KMS-11 (cell line): ENCODE measurements at regions not wholly inside any gene's neighbourhood (a gene's known extent, or its start where the extent isn't known, plus 50 kb on each side); places are given as distances from the start of the nearest gene placed in this dataset.

Experiments used
- H2AFZ ChIP-seq: fragments of 200-600 bp; sonication (generic); 2 replicates; pipeline ENCODE4 v1.6.1; 2016; ENCODE audit warnings: antibody characterized with exemption, mixed run types, low read depth
- H3K27ac ChIP-seq: fragments of 200-600 bp; sonication (generic); 2 replicates; pipeline ENCODE4 v1.6.1; 2016; ENCODE audit warnings: mild to moderate bottlenecking, mixed run types
- H3K27me3 ChIP-seq: fragments of 200-600 bp; sonication (generic); 2 replicates; pipeline ENCODE4 v1.6.1; 2017; ENCODE audit warnings: mild to moderate bottlenecking, low read depth, mixed run types, moderate library complexity; ENCODE audit not compliant: insufficient read depth
- H3K36me3 ChIP-seq: fragments of 200-600 bp; sonication (generic); 2 replicates; pipeline ENCODE4 v1.6.1; 2017; ENCODE audit warnings: mild to moderate bottlenecking, mixed run types; ENCODE audit not compliant: insufficient read depth
- H3K4me1 ChIP-seq: fragments of 200-600 bp; sonication (generic); 2 replicates; pipeline ENCODE4 v1.6.1; 2016; ENCODE audit warnings: mild to moderate bottlenecking, low read depth, mixed run types; ENCODE audit not compliant: poor library complexity, severe bottlenecking
- H3K4me2 ChIP-seq: fragments of 200-600 bp; sonication (generic); 2 replicates; pipeline ENCODE4 v1.7.0; 2016; ENCODE audit warnings: mild to moderate bottlenecking, mixed run types
- H3K4me3 ChIP-seq: fragments of 200-600 bp; sonication (generic); IDR thresholded peaks from 2 replicates; pipeline ENCODE4 v1.6.1; 2017; ENCODE audit warnings: low read depth, low read length, mixed read lengths; ENCODE audit not compliant: insufficient read depth
- H3K79me2 ChIP-seq: fragments of 200-600 bp; sonication (generic); 2 replicates; pipeline ENCODE4 v1.6.1; 2016; ENCODE audit warnings: low read depth, mixed run types; ENCODE audit not compliant: insufficient read depth
- H3K9ac ChIP-seq: fragments of 200-600 bp; sonication (generic); 2 replicates; pipeline ENCODE4 v1.6.1; 2016; ENCODE audit warnings: mild to moderate bottlenecking, mixed run types
- H4K20me1 ChIP-seq: fragments of 200-600 bp; sonication (generic); 2 replicates; pipeline ENCODE4 v1.6.1; 2016; ENCODE audit warnings: mild to moderate bottlenecking, mixed run types; ENCODE audit not compliant: insufficient read depth
- TF ChIP-seq, protein P1 (sequence below): fragments of 200-600 bp; sonication (generic); conservative IDR thresholded peaks from 2 replicates; pipeline ENCODE4 v1.6.1; 2017; ENCODE audit warnings: low read depth, mild to moderate bottlenecking, antibody characterized with exemption, low read length, moderate library complexity, mixed read lengths

DNA sequence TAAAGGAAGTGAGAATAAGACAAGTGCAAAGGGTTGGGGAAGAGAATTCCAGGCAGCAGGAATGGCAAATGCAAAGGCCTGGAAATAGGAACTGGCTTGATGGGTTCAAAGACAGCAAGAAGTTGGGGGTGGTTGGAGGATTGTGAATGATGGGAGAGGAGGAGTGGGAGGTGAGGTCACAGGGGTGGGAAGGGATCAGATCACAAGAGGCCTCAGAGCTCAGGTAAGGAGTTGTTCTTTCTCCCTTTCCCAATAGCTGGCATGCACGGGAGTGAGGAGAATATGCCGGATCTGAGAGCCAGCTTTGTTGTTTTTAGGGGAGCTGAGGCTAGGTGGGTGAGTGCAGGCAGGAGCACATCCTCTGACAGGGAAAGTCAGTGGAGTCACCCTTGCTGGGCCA is 94.0 kb upstream of the RAB3GAP2 start:
- no peak overlapping the region for H3K4me2 ChIP-seq
- H3K4me3 ChIP-seq: no peak overlapping the region
- no peaks in the 10 kb centered on the region for H3K27me3 ChIP-seq
- TF ChIP-seq, protein P1, sequence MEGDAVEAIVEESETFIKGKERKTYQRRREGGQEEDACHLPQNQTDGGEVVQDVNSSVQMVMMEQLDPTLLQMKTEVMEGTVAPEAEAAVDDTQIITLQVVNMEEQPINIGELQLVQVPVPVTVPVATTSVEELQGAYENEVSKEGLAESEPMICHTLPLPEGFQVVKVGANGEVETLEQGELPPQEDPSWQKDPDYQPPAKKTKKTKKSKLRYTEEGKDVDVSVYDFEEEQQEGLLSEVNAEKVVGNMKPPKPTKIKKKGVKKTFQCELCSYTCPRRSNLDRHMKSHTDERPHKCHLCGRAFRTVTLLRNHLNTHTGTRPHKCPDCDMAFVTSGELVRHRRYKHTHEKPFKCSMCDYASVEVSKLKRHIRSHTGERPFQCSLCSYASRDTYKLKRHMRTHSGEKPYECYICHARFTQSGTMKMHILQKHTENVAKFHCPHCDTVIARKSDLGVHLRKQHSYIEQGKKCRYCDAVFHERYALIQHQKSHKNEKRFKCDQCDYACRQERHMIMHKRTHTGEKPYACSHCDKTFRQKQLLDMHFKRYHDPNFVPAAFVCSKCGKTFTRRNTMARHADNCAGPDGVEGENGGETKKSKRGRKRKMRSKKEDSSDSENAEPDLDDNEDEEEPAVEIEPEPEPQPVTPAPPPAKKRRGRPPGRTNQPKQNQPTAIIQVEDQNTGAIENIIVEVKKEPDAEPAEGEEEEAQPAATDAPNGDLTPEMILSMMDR: no peak
- no peaks in the 10 kb centered on the region for H3K4me1 ChIP-seq
- no peaks in the 10 kb centered on the region for H3K36me3 ChIP-seq
- no peak overlapping the region for H2AFZ ChIP-seq
- no peak overlapping the region for H3K9ac ChIP-seq
- no peak overlapping the region for H3K27ac ChIP-seq
- no peaks in the 10 kb centered on the region for H4K20me1 ChIP-seq
- H3K79me2 ChIP-seq: no peaks in the 10 kb centered on the region

DNA sequence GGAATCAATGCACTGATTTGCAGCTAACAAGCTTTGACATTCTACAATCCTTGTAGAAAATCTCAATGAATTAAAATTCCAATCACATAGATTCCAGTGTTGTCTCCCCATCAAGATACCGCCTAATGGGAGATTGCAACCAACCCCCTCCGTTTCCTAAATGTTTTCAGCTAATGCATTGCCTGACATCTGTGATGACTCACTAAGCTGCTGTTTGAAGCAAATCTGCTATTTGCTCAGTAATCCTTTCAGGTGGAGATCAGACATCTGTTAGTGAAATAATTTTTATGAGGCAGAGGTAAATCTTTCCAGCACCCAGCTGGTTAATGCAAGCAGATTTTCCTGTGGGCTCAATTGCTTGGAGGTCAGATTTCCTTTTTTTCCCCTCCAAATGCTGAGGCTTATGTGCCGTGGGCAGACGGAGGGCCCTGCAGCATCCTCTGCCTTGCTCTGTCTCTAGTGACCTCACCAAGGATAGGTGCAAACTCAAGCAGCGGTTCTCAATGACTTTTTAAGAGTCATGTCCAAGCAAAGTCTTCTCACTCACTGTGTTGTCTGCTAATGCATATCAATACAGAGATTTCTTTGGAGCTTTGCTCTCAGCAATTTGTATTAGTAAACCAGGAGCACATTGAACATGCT is 91.1 kb upstream of the RAB3GAP2 start:
- Histone ChIP-seq H3K4me2 (no peak overlapping the region), H4K20me1 (no peaks in the 10 kb centered on the region), H3K27ac (no peak overlapping the region), H3K36me3 (no peaks in the 10 kb centered on the region), H3K4me3 (no peak overlapping the region), H3K9ac (no peak overlapping the region), H3K4me1 (no peaks in the 10 kb centered on the region), H3K79me2 (no peaks in the 10 kb centered on the region), H2AFZ (no peak overlapping the region), H3K27me3 (no peaks in the 10 kb centered on the region)
- TF ChIP-seq, protein P1: no peak

DNA sequence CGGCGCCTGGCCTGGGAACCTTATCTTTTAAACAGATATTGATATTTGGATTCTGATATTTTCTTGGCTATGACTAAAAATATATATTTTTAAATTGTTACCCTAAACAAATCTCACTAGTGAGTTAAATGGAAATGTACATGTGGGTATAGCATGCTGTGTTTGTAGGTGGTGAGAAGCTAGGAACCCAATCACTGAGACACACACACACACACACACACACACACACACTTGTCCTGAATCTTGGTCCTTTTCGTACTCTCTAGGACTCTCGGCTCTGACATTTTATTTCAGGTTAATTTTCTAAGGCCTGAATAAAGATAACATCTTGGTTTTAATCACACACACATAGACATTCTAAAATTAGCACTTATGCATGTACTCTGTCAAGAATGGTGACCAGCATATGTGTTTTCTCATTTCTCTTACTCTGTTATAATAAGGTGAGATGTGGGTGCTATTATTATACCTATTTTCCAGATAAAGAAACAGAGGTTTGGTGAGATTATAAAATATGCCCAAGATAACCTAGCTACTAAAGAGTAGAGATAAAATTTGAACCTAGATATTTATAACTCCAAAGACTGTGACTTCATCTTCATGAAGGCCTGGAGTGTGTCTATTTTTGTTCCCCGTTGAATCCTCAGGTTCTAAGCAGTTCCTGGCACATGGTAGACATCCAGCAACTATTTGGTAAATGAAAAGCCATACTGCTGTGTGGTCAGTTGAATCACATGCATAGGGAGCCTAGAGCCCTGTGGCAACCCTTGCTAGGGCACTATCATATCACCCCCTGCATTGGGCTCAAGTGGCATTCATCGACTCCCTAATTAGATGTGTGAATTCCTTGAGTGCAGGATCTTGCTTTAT is 85.0 kb upstream of the RAB3GAP2 start:
- Histone ChIP-seq H3K4me2 (no peak overlapping the region), H2AFZ (no peak overlapping the region), H3K79me2 (no peaks in the 10 kb centered on the region), H3K27ac (no peak overlapping the region), H4K20me1 (no peaks in the 10 kb centered on the region), H3K9ac (no peak overlapping the region), H3K4me3 (no peak overlapping the region), H3K4me1 (no peaks in the 10 kb centered on the region), H3K27me3 (no peaks in the 10 kb centered on the region), H3K36me3 (no peaks in the 10 kb centered on the region)
- TF ChIP-seq, protein P1: no peak

DNA sequence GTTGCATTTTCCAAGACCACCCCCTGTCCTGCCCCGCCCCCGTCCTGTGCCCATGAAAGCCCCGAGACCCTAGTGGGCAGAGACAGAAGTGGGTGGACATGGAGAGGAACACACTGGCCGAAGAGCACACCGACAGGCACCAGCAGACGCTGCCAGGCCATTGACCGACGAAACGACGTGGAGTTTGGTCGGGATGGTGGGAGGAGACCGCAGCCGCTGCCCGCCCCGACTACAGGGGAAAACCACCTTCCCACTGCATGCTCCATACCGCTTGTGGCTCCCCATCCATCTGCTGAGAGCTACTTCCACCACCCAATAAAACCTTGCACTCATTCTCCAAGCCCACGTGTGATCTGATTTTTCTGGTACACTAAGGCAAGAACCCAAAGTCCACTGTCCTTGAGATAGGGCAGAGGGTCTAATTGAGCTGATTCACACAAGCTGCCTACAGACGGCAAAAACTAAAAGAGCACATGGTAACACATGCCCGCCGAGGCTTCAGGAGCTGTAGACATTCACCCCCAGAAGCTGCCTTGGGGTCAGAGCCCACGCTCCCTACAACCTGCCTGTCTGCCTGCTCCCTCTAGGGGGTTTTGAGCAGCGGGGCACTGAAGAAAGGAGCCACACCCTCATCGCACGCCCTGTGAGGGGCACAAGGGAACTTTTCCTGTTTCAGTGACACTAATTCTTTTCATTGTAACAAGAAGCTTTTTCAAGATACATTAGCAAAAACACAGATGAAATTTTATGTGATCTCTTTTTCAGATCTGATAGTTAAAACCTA is 81.2 kb upstream of the RAB3GAP2 start:
- H4K20me1 ChIP-seq: no peaks in the 10 kb centered on the region
- H3K4me1 ChIP-seq: no peaks in the 10 kb centered on the region
- H3K4me3 ChIP-seq: no peak overlapping the region
- H2AFZ ChIP-seq: no peak overlapping the region
- H3K9ac ChIP-seq: no peak overlapping the region
- H3K27ac ChIP-seq: no peak overlapping the region
- H3K79me2 ChIP-seq: no peaks in the 10 kb centered on the region
- H3K27me3 ChIP-seq: no peaks in the 10 kb centered on the region
- no peaks in the 10 kb centered on the region for H3K36me3 ChIP-seq
- no peak overlapping the region for H3K4me2 ChIP-seq
- TF ChIP-seq, protein P1: no peak
